AG20443 (cell line): ENCODE measurements at regions not wholly inside any gene's neighbourhood (a gene's known extent, or its start where the extent isn't known, plus 50 kb on each side); places are given as distances from the start of the nearest gene placed in this dataset.
"Not testable (repeated sequence)": the region's sequence is repeated elsewhere in the genome, so short reads cannot be mapped to it uniquely, and the experiment has no call there.

Experiments
- DNase-seq: peaks from one replicate; pipeline ENCODE4 v3.0.0; 2012; ENCODE audit warnings: low spot score, mixed read lengths

GRCh38 chr6:139990856-139991465 is 616.5 kb upstream of the CITED2 start:
- DNase-seq, result peak; percentile 28

DNA sequence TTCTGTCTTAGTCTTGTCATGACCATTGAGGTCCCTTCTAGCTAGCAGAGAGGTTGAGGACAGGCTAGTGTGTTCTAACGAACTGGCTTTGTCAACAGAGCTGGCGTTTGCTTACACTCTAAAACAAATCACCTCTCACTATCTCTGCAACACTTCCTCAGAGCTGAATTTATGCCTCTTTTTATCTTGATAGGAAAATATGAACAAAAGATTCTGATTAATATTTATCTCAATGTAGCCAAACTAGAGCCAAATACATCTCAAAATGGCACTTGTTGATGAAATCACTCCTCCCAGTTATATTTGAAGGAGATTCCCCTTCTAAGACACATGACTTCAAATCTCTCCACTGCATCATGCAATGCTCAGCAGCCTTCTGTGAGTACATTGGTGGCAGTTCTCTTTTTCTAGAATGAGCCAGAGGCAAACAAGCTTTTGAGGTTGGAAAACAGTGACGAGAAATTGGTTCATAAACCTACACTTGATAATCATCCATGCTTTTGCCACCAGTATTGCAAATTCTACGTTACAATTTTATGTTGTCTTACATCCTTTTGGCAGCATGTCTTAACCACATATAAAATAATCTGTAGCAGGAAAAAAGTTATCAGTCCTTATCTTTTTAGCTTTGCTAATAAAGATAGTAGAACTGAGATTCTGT is 615.7 kb upstream of the CITED2 start:
- no peak for DNase-seq

GRCh38 chr6:139988685-139989084 is 614.2 kb upstream of the CITED2 start:
- DNase-seq, result no peak

DNA sequence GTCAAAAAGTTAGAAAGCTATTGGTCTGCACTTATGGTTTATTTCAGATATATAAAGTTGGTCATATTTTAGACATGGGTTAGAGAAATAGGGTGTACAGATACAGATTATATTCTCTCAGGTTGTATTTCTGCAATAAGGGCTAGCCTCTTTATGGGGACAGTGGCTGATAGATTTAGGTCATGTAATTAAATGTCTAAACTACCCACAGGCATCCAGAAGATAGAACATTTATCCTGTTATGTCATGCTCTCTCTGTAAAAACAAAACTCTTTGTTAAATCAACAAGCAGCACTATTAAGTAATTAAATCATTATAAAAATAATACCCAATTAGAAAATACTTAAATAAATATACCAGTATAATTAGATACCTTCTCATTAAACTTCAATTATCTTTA is 612.6 kb upstream of the CITED2 start:
- DNase-seq, result no peak

- no peak for DNase-seq
Measured at GRCh38 chr6:139985236-139985815, 610.9 kb upstream of the CITED2 start.

- DNase-seq, result no peak
Measured at GRCh38 chr6:139984317-139984716, 609.9 kb upstream of the CITED2 start.

DNA sequence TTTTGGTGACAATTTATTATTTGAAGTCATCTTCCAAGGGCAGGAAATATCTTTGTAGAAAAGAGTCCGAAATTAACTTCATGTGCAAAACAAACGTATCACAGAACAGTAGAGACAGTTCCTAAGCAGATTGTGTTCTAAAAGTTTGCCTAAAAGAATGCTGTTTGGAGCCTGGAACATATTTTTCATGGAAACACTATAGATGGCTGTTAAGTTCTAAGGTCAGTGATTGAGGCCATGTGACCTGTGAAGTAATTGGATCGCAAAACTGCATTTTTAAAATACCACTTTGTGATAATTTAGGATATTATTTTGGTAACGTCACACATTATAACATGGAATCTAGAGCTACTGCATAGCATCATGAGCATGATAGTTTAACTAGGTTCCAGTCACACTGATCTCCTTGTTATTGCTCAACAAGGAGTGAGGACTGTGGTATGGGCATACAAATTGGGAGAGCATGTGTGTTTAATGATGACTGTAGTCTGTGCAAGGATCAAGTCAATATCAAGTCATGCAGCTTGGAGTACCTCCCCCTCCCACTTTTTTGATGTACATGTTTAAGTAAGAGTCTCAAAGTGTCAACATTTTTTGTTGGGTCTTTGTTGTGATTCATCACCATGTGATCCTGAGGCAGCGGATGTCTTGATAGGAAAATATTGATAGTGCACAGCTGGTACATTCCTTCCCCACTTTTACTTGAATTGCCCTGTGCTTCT is 609.3 kb upstream of the CITED2 start:
- DNase-seq, result peak; percentile 19

DNA sequence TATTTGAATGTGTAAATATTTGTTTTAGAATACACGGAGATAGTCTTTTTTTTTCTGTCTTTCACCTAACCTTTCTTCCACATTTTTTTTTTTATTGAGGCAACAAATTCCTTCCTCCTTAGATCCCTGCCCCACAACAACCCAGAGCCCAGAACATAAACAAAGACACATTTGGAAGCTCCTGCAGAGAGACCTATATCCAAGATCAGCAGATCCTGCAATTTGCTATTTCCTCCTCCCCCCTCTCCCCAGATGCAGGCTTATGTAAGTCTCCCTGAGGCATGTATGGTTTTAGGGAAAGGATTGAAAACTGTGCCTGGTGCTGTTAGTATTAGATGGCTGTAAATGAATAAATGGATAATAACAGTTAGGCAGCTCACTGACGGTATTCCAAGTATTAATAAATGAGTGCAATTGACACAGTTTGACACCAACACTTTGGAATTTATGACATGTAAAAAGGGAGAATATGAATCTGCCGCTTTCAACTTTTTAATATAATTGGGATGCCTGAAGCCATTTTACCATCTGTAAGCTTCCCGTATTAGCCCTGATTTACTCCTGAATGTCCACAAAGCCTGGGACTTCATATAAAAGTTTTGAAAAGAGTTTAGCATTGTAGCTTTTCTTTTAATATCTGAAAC is 608.3 kb upstream of the CITED2 start:
- peak; percentile 18 for DNase-seq

- no peak for DNase-seq
Measured at GRCh38 chr6:139982195-139982594, 607.7 kb upstream of the CITED2 start.

DNA sequence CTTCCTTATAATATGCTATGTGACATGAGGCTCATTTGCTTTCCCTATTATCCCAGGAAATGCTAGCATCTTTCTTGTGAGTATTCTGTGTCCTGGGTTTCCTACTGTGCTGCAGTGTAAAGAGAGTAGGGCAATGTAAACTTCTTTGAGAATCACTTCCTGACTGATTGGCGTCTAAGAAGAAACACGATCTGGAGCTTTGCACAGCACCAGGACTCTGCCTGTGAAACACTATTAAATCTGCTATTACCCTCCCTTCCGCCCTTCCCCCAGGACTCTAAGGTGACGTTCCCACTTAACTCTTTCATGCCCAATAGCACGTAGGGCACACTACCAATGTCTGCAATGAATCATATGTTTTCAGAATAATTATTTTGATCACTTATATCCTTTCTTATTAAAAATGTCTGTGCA is 607.3 kb upstream of the CITED2 start:
- DNase-seq, result no peak

DNA sequence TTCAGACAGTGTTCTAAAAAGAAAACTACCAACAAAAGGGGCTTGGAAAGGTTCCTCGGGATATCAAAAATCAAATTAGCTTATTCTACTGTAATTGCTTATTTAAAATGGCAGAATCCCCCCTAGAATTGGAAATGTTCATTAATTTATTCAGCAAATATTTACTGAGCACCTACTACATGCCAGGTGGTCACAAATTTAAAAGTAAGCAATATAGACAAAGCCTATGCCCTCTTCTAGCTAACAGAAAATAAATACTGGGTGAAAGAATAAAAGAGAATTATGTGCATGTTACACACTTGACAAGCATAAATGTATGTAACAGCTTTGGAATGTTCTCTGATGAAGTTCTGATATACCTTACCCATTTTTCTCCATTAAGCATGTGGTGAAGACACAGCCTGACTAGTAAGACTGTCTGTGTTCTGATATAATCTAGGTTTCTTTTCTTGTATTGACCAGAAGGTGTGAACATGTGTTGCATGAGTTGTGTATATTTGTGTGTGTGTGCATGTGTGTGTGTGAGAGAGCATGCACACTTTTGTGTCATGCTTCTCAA is 606.7 kb upstream of the CITED2 start:
- DNase-seq, result no peak

DNA sequence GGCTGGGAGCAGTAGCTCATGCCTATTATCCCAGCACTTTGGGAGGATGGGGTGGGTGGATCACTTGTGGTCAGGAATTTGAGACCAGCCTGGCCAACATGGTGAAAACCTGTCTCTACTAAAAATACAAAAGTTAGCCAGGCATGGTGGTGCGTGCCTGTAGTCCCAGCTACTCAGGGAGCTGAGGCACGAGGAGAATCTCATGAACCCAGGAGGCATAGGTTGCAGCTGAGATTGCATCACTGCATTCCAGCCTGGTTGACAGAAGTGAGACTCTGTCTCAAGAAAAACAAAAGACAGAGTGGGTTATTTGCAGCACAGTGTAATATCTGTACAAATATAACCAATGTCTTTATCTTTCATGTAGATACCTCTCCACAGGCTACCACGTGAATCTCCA is 606.2 kb upstream of the CITED2 start:
- not testable (repeated sequence) for DNase-seq

DNA sequence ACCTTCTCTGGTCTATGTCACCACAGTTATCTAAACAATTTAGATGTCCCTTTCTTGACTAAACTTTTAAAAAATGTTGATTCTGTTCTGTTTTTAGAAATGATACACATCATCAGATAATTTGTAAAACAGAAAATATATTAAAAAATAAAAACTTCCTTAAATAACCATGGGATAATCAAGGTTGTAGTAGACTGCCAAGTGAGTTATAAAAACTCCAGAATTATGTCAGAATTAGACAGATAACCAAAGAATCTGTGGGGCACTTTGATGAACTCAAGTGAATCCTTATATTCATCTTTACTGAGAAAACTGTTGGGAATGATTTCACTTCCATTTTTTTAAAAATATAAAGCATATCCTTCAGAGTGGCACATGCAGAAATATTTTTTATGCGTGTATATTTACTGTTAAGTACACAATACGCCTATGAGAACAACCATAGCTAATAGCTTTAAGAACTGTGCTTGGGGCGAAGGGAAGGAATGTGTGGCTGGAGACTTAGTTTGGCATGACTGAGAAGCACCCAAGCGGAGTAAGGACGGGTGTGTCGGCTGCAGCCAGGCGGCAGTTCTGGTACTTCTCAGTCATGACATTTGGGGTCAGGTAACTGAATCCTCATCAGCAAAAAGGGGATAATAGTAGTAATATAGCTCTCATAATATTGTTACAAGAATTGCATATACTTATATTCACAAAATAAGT is 604.7 kb upstream of the CITED2 start:
- no peak for DNase-seq

- peak; percentile 54 for DNase-seq
Measured at GRCh38 chr6:139977887-139978332, 603.5 kb upstream of the CITED2 start.

GRCh38 chr6:139973669-139974344 is 599.4 kb upstream of the CITED2 start:
- peak; percentile 23 for DNase-seq

DNA sequence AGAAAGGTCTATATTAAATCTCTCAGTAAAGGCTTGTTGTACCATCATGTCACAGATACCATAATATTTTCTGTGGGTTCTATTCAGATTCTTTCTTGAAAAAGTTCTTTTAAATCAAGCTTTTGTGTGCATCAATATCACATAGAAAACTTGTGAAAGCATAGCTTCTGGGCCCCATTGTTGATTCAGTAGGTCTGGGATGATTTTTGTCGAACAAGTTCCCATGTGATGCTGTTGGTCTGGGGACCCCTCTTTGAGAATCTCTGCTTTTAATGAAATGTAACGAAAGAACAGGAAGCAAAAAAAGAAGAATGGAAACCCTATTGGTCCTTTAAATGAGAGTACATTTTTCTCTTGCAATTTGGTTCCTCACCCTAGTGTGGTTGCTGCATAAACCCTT is 597.7 kb upstream of the CITED2 start:
- no peak for DNase-seq

GRCh38 chr6:139970591-139970991 is 596.1 kb upstream of the CITED2 start:
- DNase-seq, result no peak

GRCh38 chr6:139967497-139967896 is 593.0 kb upstream of the CITED2 start:
- DNase-seq, result no peak

- DNase-seq, result no peak
Measured at GRCh38 chr6:139965393-139965792, 590.9 kb upstream of the CITED2 start.

DNA sequence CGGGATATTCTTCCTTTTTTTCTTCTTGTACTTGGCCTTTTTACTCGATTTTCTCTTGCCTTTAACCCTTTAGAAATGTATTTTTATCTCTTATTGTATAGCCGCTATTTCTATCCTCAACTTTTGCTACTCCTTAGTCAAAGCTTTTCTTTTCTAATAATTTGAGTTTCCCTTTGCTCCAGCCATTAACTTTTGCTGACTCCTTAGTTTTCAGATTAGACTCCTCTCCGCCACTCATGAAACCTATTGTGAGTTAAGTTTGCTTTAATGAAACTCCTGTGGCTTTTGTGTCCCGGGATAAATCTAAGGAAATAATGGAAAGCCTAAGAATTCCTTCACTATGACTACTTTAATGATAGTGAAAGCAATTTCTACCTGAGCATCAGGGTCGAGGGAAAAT is 590.3 kb upstream of the CITED2 start:
- DNase-seq, result no peak
